H4 (cell line): ENCODE measurements at regions not wholly inside any gene's neighbourhood (a gene's known extent, or its start where the extent isn't known, plus 50 kb on each side); places are given as distances from the start of the nearest gene placed in this dataset.

Source experiments
- DNase-seq: peaks from one replicate; pipeline ENCODE4 v3.0.0-alpha.2; 2015; ENCODE audit warnings: low spot score

- DNase-seq = peak; percentile 40
Measured at GRCh38 chr16:51035110-51035498, 116.0 kb downstream of the SALL1 start.

- no peak for DNase-seq
Measured at GRCh38 chr16:51034481-51035109, 116.5 kb downstream of the SALL1 start.

- no peak for DNase-seq
Measured at GRCh38 chr16:51031598-51031997, 119.5 kb downstream of the SALL1 start.

DNA sequence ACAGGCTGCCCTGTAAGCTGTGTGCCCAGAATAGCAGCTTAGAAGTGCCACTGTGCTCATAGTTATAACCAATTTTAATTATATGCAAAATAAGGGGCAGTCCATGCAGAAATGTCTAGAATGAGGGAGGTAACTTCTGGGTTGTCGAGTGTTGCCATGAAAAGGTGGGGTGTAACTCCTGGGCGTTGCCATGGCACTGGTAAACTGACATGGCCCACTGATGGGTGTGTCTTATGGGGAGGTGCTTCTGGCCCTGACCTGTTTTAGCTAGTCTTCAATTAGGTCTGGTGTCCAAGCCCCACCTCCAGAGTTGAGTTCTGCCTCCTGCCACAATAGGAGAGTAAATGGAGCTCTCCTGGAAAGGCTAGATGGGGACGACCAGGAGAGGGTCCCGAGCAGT lies 120.6 kb downstream of the SALL1 start:
- no peak for DNase-seq

GRCh38 chr16:51025588-51026290 lies 125.3 kb downstream of the SALL1 start:
- DNase-seq = no peak

DNA sequence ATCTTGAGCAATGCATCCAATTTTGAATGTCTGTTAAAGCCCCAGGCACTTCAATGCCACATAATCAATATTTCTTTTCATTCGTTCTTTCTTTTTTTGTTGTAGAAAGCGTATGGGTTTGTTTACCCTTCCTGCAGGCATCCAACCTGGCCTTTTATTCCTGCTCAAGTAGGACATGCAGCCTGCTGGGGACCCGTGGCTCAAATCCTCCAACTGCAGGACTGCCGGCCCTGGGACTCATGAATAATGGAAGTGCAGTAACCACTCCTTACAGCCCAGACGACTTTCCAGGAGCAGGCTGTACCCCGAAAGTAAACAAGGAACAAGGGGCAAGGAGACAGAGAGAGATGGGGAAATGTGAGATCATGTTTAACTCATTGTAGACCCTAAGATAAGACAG lies 126.4 kb downstream of the SALL1 start:
- no peak for DNase-seq

- DNase-seq = no peak
Measured at GRCh38 chr16:51022955-51023354, 128.1 kb downstream of the SALL1 start.

- no peak for DNase-seq
Measured at GRCh38 chr16:51019617-51020016, 131.5 kb downstream of the SALL1 start.

GRCh38 chr16:51017969-51018368 lies 133.1 kb downstream of the SALL1 start:
- DNase-seq = no peak

DNA sequence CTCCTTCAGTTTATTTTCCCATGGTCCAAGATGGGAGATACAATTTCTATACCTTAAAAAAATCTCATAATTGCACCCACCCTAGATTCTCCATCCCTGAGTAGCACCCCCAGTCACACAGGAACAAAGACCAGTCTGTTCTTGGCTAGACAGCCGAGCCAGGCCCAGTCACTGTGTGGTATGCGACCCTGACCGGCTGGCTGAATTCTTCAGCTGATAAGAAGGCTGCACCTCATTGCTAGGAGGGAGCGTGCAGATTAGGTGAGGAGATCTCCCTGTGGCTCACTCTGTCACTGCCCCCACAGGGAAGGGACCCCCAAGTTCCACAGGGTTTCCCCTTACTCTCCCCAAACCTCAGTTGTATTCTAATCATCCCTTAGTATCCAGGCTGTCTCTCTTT lies 138.7 kb downstream of the SALL1 start:
- DNase-seq = no peak

DNA sequence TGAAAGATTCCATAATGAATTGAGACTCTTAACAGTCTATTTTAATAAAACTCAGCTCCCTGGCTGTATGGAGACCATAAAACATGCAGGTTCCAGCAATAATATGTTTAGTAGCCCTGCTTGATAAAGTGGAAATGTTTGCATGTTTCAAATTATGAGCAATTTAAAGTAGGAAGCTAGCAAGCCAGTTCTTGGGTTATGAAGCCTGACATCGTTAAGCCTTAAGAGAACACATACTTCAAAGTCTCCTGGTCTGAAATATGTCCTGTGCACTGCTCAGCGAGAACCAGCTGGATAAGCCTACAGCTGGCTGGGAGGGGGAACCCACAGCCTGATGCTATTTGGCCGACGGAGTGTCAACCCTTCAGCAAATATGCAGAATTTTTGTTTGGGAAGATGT lies 140.3 kb downstream of the SALL1 start:
- DNase-seq = no peak

- no peak for DNase-seq
Measured at GRCh38 chr16:51009813-51010212, 141.3 kb downstream of the SALL1 start.

GRCh38 chr16:51009359-51009758 lies 141.7 kb downstream of the SALL1 start:
- no peak for DNase-seq

DNA sequence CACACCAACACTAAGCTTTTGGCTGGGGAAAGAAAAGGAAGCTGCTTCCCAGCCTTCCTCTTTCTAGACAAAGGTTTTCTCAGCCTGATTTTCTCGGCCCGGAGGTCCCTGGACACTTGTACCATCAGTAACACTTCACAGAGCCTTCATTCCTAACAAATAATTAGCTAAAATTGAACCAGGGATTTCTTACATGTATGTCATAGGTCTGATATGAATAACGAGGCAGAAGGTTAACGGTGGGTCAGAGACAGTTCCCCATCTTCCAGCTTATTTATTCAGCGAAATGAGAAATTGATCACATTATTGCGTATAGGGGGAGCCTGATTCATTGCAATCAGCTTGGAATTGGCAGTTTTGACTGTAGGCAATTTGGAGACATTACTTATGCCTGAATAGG lies 142.5 kb downstream of the SALL1 start:
- no peak for DNase-seq

DNA sequence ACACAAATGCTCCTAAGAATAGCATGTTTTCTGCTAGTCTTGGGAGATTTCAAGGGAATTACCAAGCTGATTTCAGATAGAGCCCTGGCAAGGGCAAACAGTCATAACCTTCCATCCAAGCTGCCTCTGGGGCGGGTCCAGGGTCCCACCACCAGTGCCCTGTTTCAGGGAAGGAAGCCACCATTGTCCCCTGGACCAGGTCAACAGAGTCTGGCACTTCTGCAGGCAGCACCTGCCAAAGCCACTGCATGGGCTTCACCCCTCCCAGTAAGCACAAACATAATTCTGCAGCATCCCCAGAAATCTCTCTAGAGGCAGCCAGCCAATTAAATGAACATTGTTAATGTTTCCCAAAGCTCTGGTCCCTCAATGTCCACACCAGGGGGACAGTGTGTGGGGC lies 143.0 kb downstream of the SALL1 start:
- no peak for DNase-seq

DNA sequence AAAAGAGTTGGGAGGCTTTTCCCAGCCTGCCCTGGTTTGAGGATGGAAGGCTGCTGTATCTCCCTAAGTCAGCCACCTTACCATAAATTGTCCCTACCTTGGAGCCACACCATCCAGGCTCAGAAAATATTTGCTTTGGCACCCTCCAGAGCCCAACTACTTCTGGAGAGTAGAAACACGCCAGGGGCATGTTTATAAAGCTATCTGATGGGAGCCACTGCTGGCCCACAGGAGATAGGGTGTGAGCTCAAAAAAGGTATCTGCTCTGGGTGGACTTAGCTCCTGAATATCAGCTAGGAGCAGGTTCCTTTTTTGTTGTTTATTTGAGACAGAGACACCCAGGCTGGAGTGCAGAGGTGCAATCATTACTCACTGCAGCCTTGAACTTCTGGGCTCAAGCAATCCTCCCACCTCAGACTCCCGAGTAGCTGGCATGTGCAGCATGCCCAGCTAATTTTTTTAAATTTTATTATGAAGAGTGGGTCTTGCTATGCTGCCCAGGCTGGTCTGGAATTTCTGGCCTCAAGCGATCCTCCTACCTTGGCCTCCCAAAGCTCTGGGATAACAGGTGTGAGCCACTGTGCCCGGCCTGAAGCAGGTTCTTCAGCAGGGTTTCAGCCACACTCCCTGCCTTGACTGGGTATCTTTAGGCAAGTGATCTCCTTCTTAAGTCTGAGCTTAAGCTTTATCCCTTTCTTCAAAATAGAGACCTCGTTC lies 147.1 kb downstream of the SALL1 start:
- no peak for DNase-seq

DNA sequence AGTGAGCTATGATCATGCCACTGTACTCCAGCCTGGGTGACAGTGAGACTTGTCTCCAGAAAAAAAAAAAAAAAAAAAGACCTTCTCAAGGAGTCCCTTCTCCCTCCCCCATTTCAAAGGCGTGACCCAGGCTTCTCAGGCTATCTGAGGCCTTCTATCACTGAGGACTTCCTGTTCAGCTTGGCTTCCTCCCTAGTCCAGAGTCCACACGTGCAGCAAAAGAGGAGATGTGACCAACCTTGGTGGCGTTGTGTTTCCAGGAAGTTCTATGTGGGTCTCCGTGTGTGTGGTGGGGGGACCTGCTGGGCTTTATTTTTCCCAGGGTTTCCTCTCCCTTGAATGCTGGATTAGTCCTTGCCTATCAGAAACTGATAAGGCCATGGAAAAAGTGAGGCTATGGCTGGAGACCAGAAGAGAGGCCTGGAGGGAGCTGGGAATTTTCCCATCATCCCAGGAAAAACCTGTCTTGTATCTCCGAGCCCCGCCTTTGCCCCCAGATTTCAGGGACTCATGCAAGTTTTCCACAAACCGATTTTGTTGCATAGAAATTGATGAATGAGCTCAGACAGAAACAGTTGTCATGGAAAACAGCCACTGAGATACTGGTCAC lies 148.1 kb downstream of the SALL1 start:
- no peak for DNase-seq

- peak; percentile 29 for DNase-seq
Measured at GRCh38 chr16:50999181-50999580, 151.9 kb downstream of the SALL1 start.

GRCh38 chr16:50998411-50998810 lies 152.7 kb downstream of the SALL1 start:
- DNase-seq = no peak

DNA sequence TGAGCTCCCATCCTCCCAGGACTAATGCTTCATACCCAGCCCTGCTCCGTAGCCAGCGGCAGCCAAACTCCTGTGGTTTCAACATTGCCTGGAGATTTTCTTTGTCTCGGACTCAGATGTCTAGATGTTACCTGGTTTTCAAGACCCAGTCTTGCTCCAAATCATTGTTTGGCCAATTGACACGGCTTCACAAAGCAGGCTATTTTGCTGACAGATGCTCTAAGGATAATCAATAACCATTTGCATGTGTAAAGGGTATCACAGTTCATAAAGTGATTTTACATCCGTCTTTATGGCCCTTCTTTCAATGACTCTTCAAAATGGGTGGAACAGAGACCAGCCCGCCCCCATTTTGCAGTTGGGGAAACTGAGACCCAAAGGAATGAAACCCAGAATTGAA lies 153.4 kb downstream of the SALL1 start:
- no peak for DNase-seq

DNA sequence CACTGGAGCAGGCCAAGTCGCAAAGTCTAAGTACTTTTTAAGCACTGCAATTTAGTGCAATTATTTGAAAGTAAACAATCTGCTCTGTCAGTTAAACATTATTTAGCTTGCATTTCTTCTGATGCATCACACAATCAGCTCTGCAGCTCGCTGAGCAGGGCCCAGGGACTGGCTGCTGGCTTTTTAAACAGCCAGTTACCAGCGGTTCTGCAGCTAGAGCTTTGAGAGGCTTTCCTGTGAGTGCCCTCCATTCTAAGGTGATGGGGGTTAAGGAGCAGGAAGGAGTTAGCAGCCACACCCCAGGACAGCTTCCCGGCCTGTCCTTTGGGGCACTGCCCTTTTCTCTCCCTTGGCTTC lies 154.3 kb downstream of the SALL1 start:
- no peak for DNase-seq

- DNase-seq = no peak
Measured at GRCh38 chr16:50996166-50996829, 154.8 kb downstream of the SALL1 start.
